Neural cell (in vitro differentiated cells): ENCODE measurements at regions not wholly inside any gene's neighbourhood (a gene's known extent, or its start where the extent isn't known, plus 50 kb on each side); places are given as distances from the start of the nearest gene placed in this dataset.

Experiments
- H2AFZ ChIP-seq: fragments of 200-600, 300-800 bp; sonication (generic), shearing (Covaris generic); 2 replicates; pipeline ENCODE4 v1.6.0; 2014; ENCODE audit warnings: low read depth, mild to moderate bottlenecking, antibody characterized with exemption, low read length, moderate library complexity
- H3F3A ChIP-seq: fragments of 200-600 bp; shearing (Covaris generic); 2 replicates; pipeline ENCODE4 v1.6.1; 2016; ENCODE audit warnings: mild to moderate bottlenecking, moderate library complexity, mixed read lengths, antibody characterized with exemption, low read length; ENCODE audit not compliant: insufficient read depth, poor library complexity, severe bottlenecking
- H3K27ac ChIP-seq: fragments of 200-600, 300-800 bp; sonication (generic), shearing (Covaris generic); 2 replicates; pipeline ENCODE4 v1.5.1; 2014; ENCODE audit warnings: mild to moderate bottlenecking, low read length, moderate library complexity
- H3K27me3 ChIP-seq: fragments of 300-800, 200-600 bp; sonication (generic), shearing (Covaris generic); 2 replicates; pipeline ENCODE4 v1.6.0; 2014; ENCODE audit warnings: mild to moderate bottlenecking, low read depth, low read length, moderate library complexity; ENCODE audit not compliant: insufficient read depth
- H3K36me3 ChIP-seq: fragments of 300-800, 200-600 bp; sonication (generic), shearing (Covaris generic); 2 replicates; pipeline ENCODE4 v1.5.1; 2014; ENCODE audit warnings: mild to moderate bottlenecking, antibody characterized with exemption, low read length, moderate library complexity; ENCODE audit not compliant: insufficient read depth
- H3K4me2 ChIP-seq: fragments of 300-800, 200-600 bp; sonication (generic), shearing (Covaris generic); 2 replicates; pipeline ENCODE4 v1.6.0; 2014; ENCODE audit warnings: mild to moderate bottlenecking, low read length
- H3K4me3 ChIP-seq: fragments of 300-800, 200-600 bp; sonication (generic), shearing (Covaris generic); 2 replicates; pipeline ENCODE4 v1.5.1; 2014; ENCODE audit warnings: mild to moderate bottlenecking, low read length, moderate library complexity
- H3K79me2 ChIP-seq: fragments of 200-600 bp; shearing (Covaris generic); replicated peaks from 2 replicates; pipeline ENCODE4 v1.6.0; 2014; ENCODE audit warnings: mild to moderate bottlenecking, low read length, moderate library complexity; ENCODE audit not compliant: insufficient read depth
- H3K9ac ChIP-seq: fragments of 300-800, 200-600 bp; sonication (generic), shearing (Covaris generic); 2 replicates; pipeline ENCODE4 v1.6.1; 2016; ENCODE audit warnings: mild to moderate bottlenecking, low read length, mixed read lengths
- H3K9me2 ChIP-seq: fragments of 200-600 bp; shearing (Covaris generic); 2 replicates; pipeline ENCODE4 v1.6.1; 2016; ENCODE audit warnings: mild to moderate bottlenecking, low read length, mixed read lengths; ENCODE audit not compliant: insufficient read depth
- H3K9me3 ChIP-seq: fragments of 200-600, 300-800 bp; sonication (generic), shearing (Covaris generic); 2 replicates; pipeline ENCODE4 v1.6.1; 2016; ENCODE audit warnings: mild to moderate bottlenecking, mixed run types, low read length, moderate library complexity, mixed read lengths
- H4K20me1 ChIP-seq: fragments of 200-600 bp; shearing (Covaris generic); 2 replicates; pipeline ENCODE4 v1.6.1; 2016; ENCODE audit warnings: mild to moderate bottlenecking, mixed run types; ENCODE audit not compliant: insufficient read depth
- CTCF ChIP-seq: fragments of 450-650 bp; IDR thresholded peaks from 2 replicates; pipeline ENCODE4 v1.5.1; 2014; ENCODE audit warnings: antibody characterized with exemption, mild to moderate bottlenecking, moderate library complexity; ENCODE audit not compliant: poor library complexity, severe bottlenecking
- EP300 ChIP-seq: fragments of 450-650 bp; conservative IDR thresholded peaks from 2 replicates; pipeline ENCODE4 v1.6.1; 2014; ENCODE audit warnings: antibody characterized with exemption, mild to moderate bottlenecking, moderate library complexity; ENCODE audit not compliant: poor library complexity, severe bottlenecking
- EZH2 ChIP-seq: fragments of 200-600, 300-800 bp; shearing (Covaris generic), sonication (generic); IDR thresholded peaks from 2 replicates; pipeline ENCODE4 v1.6.1; 2014; ENCODE audit warnings: antibody characterized with exemption, low read length, borderline replicate concordance, mild to moderate bottlenecking; ENCODE audit not compliant: insufficient read depth, poor library complexity, severe bottlenecking
- MXI1 ChIP-seq: fragments of 450-650 bp; conservative IDR thresholded peaks from 2 replicates; pipeline ENCODE4 v1.6.1; 2014; ENCODE audit warnings: antibody characterized with exemption, mild to moderate bottlenecking; ENCODE audit not compliant: poor library complexity, severe bottlenecking
- POLR2AphosphoS5 ChIP-seq: IDR thresholded peaks from 2 replicates; pipeline ENCODE4 v1.6.1; 2012
- RAD21 ChIP-seq: fragments of 450-650 bp; conservative IDR thresholded peaks from 2 replicates; pipeline ENCODE4 v1.6.1; 2014; ENCODE audit warnings: antibody characterized with exemption, mild to moderate bottlenecking, moderate library complexity
- REST ChIP-seq: IDR thresholded peaks from 2 replicates; pipeline ENCODE4 v1.6.1; 2012; ENCODE audit warnings: borderline replicate concordance
- SMC3 ChIP-seq: fragments of 450-650 bp; conservative IDR thresholded peaks from 2 replicates; pipeline ENCODE4 v1.6.1; 2014; ENCODE audit warnings: antibody characterized with exemption, mild to moderate bottlenecking, moderate library complexity; ENCODE audit not compliant: poor library complexity
- TAF1 ChIP-seq: IDR thresholded peaks from 2 replicates; pipeline ENCODE4 v1.6.1; 2012; ENCODE audit warnings: low read depth

DNA sequence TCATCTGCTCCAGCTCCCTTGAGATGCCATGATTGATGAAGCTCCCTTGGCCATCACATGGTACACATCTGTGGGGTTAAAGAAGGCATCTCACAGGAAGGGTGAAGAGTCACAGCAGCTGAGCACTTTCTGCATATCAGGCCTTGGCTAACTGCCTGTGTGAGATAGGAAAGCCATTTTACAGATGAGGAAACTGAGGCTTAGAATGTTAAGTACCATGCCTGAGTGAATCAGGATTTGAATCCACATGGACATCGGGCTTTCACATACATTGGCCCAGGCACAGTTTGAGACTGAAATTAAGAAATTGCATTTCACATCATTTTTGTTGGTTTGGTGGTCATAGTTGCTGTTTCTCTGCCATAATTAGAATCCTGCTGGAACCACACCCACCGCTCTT lies 126.8 kb downstream of the BCL2L11 start:
- Histone ChIP-seq H2AFZ (no peak overlapping the region), H3K9me2 (no peaks in the 10 kb centered on the region), H3K36me3 (no peaks in the 10 kb centered on the region), H3F3A (no peaks in the 10 kb centered on the region), H3K4me3 (no peak overlapping the region), H3K4me2 (no peak overlapping the region), H3K27ac (no peak overlapping the region), H4K20me1 (no peaks in the 10 kb centered on the region), H3K9me3 (no peaks in the 10 kb centered on the region), H3K79me2 (no peaks in the 10 kb centered on the region), H3K9ac (no peak overlapping the region), H3K27me3 (no peaks in the 10 kb centered on the region)
- no peak for TF ChIP-seq RAD21
- TF ChIP-seq SMC3 = no peak
- TF ChIP-seq REST = no peak
- TF ChIP-seq TAF1 = no peak
- TF ChIP-seq CTCF = no peak
- no peak for TF ChIP-seq EP300
- no peak for TF ChIP-seq EZH2
- TF ChIP-seq POLR2AphosphoS5 = no peak
- no peak for TF ChIP-seq MXI1

- H3K36me3 ChIP-seq = no peaks in the 10 kb centered on the region
- H3K4me3 ChIP-seq = no peak overlapping the region
- H3K79me2 ChIP-seq = no peaks in the 10 kb centered on the region
- H3K9ac ChIP-seq = no peak overlapping the region
- H3K27me3 ChIP-seq = no peaks in the 10 kb centered on the region
- TF ChIP-seq MXI1 (no peak), REST (no peak), TAF1 (no peak), EZH2 (no peak), POLR2AphosphoS5 (no peak), CTCF (no peak), EP300 (no peak), SMC3 (no peak), RAD21 (no peak)
- H3F3A ChIP-seq = no peaks in the 10 kb centered on the region
- no peaks in the 10 kb centered on the region for H3K9me2 ChIP-seq
- no peaks in the 10 kb centered on the region for H4K20me1 ChIP-seq
- no peaks in the 10 kb centered on the region for H3K9me3 ChIP-seq
- H3K27ac ChIP-seq = no peak overlapping the region
- no peak overlapping the region for H2AFZ ChIP-seq
- no peak overlapping the region for H3K4me2 ChIP-seq
Observed at GRCh38 chr2:111249806-111250205, 129.1 kb downstream of the BCL2L11 start.
